ENCODE measurements at regions not wholly inside any gene's neighbourhood (a gene's known extent, or its start where the extent isn't known, plus 50 kb on each side); places are given as distances from the start of the nearest gene placed in this dataset.
"Not testable (repeated sequence)": the region's sequence is repeated elsewhere in the genome, so short reads cannot be mapped to it uniquely, and the experiment has no call there.

GRCh38 chr2:180238729-180239128 is 231.6 kb upstream of the CWC22 start:
- DNase-seq = no peak
- no peak for ATAC-seq
- intact Hi-C loops (cut with DNase I, micrococcal nuclease) = no loop called here

GRCh38 chr2:180236061-180236460 is 229.0 kb upstream of the CWC22 start:
- intact Hi-C loops (cut with DNase I, micrococcal nuclease); DNase-seq; ATAC-seq: not testable (repeated sequence)

- intact Hi-C loops (cut with DNase I, micrococcal nuclease); ATAC-seq; DNase-seq: not testable (repeated sequence)
These were observed 228.4 kb upstream of the CWC22 start for GRCh38 chr2:180235506-180235905.

DNA sequence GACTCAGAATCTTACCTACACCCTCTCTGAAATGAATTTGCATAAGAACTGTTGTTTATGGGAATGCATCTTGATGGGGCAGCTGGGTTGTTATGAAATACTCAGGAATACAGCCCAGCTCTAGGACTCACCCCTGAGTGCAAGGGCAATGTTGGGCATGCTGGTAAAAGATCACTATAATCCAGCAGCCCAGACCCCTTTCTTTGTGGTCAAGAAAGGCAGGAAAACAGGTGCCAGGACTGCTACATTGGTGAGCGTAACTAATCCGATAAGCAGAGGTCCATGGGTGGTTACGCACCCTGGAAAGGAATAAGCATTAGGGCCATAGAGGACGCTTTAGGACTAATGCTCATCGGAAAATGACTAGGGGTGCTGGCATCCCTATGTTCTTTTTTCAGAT is 227.9 kb upstream of the CWC22 start:
- intact Hi-C loops (cut with DNase I, micrococcal nuclease); DNase-seq; ATAC-seq: not testable (repeated sequence)

- DNase-seq (no peak), ATAC-seq (no peak)
- intact Hi-C loops (cut with DNase I, micrococcal nuclease) = no loop called here
These were observed 223.9 kb upstream of the CWC22 start for GRCh38 chr2:180231015-180231414.

GRCh38 chr2:180227461-180227860 is 220.4 kb upstream of the CWC22 start:
- DNase-seq (no peak), ATAC-seq (no peak)
- intact Hi-C loops (cut with DNase I, micrococcal nuclease) = no loop called here

GRCh38 chr2:180225118-180225517 is 218.0 kb upstream of the CWC22 start:
- intact Hi-C loops (cut with DNase I, micrococcal nuclease) = no loop called here
- ATAC-seq = no peak
- DNase-seq = no peak

- no peak for ATAC-seq
- DNase-seq = no peak
- intact Hi-C loops (cut with DNase I, micrococcal nuclease) = loop anchor here in 1 of 2 donors (2.0 kb wide), 1 partner anchor 56 kb away; no protein-coding TSS in a partner anchor
These were observed 215.5 kb upstream of the CWC22 start for GRCh38 chr2:180222644-180223043.

DNA sequence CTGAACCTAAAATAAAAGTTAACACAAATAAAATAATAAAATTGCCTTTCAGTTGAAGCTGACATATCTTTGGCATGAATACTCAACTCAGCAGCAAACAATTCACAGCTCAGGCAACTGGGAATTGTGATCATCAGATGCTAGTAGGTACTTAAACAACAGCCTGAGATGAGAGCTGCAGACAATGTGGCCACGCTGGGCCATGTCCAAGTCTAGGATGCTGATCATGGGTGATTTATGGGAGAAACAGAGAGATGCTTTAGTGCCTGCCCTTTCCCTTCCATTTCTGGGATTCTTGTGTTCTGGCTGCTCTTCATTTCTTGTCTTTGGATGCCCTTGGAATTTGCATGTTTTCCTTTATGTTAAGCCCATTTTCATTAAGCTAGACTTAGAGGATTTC is 212.4 kb upstream of the CWC22 start:
- DNase-seq = no peak
- no peak for ATAC-seq
- intact Hi-C loops (cut with DNase I, micrococcal nuclease) = no loop called here

GRCh38 chr2:180208841-180209240 is 201.7 kb upstream of the CWC22 start:
- intact Hi-C loops (cut with DNase I, micrococcal nuclease) = no loop called here
- no peak for ATAC-seq
- no peak for DNase-seq

DNA sequence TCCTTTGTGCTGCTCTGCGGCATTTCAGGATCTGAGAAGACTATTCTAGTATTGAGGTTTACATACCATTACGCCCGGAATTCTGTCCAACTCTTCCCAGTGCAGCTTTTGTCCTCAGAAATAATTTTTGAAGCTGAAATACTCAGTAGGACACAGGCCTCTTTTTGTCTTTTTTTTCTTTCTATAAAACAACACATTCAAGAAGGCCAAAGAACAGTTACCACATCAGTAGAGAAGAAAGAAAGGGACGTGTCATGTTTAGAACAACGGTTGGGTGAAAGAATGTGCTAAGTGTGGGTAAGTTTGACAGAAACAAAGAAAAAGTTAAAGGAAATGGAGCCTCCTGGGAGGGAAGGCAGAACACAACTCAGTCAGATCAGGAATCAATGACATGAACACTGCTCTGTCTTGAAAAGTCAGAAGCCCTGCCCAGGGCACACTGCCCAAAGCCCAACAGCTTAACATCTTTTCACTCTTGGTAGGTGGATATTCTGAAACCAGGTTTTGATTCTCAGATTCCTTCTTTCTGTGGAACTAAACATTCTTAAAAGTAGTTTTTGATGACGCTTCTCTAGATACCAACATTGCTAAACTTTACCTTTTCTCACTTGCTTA is 198.6 kb upstream of the CWC22 start:
- DNase-seq = no peak
- intact Hi-C loops (cut with DNase I, micrococcal nuclease) = no loop called here
- no peak for ATAC-seq

DNA sequence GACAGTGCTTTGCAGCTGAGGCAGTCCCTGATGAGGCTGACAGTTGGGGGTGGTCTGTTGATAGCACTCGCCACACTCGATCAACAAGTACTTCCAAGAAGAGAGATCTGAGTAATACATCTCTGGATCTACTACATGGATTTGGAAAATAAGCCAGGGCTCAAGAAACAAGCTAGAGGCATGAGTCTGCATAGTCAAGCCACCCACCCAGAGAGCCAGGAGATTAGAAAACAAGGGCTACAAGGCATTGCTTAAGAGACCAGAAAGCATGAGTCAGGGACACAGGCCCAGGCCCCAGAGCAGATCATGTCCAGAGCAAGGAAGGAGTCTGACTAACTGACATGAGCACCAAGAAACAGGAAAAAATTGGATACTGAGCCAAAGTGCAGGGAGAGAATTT is 196.9 kb upstream of the CWC22 start:
- ATAC-seq (no peak), DNase-seq (peak in 1 of 2 donors; percentile 4)
- intact Hi-C loops (cut with DNase I, micrococcal nuclease) = no loop called here

DNA sequence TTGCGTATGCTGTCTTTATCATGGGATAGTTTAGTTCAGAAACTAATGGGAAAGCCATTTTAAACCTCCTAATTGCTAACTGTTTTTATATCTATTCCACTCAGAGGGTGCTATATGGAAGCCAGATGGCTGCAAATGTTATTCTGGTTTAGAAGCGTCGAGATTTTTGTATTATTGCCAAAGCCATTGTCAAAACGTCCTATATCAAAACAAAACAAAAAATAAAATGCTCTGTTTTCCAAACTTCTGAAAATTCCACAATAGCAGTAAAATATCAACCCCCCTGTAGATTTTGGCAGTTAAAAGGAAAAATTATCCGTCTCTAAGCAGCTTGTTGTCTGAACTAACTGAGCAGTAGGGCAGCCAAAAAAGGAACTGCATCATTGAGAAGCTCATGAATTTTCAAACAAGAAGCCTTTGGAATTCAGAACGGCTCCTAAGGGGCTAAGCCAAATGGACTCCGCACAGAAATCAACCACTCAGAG is 195.4 kb upstream of the CWC22 start:
- intact Hi-C loops (cut with DNase I, micrococcal nuclease) = no loop called here
- ATAC-seq = no peak
- no peak for DNase-seq

- ATAC-seq (no peak), DNase-seq (no peak)
- intact Hi-C loops (cut with DNase I, micrococcal nuclease) = no loop called here
These were observed 189.4 kb upstream of the CWC22 start for GRCh38 chr2:180196419-180196977.

DNA sequence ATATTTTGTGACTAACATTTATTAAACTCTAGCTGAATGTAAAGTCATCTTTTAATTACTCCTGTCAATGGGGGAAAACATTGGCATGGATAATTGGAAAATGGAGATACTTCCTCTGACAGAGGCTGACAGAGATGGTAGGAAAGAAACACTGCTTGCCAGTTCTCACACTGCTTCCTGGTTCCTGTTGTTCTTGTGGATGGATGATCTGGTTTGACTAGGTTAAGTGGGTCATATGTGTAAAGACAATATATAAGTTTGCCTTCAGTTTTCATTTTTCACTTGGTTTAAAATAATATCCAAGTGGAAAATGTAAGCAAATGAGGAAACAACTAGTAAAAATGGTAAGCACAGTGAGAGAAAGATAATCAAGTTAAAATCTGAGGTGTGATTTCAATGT is 188.8 kb upstream of the CWC22 start:
- intact Hi-C loops (cut with DNase I, micrococcal nuclease) = no loop called here
- no peak for DNase-seq
- ATAC-seq = no peak

- ATAC-seq (no peak), DNase-seq (no peak)
- intact Hi-C loops (cut with DNase I, micrococcal nuclease) = no loop called here
These were observed 184.5 kb upstream of the CWC22 start for GRCh38 chr2:180191432-180192124.

DNA sequence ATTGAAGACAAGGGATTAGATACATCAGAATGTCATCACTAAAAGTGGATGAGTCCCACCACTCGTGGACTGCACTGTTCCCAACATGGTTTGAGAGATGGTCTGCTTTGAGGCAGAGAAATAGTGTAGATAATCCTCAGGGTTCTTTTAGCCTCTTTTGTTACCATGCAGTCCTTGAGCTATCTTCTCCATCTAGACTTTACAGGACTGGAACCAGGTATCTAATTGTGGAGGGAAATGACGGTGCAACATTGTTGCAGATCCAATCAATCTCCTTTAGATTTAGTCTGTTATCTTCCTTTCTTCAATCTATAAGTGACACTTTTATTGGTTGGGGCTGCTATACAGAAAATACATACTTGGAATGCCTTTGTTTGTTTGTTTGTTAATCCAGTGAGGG is 183.8 kb upstream of the CWC22 start:
- DNase-seq (no peak), ATAC-seq (no peak)
- intact Hi-C loops (cut with DNase I, micrococcal nuclease) = no loop called here

DNA sequence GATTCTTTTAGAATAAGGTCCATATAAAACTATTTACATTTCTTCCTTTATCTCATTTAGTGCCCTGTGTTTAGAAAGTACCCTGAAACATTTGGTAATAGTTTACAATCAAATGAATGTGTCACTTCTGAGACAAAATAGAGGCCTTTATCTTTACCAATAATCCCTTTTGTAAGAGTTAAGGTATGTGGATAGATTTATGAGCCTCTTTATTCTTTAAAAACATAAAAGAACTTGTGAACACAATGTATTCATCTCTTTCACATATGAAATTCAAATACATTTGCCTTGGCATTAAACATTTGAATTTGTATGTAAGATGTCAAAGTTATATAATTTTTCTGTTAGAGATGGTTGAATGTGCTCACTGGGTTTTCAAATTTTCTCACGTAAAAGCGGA is 180.5 kb upstream of the CWC22 start:
- intact Hi-C loops (cut with DNase I, micrococcal nuclease) = no loop called here
- DNase-seq = no peak
- no peak for ATAC-seq

GRCh38 chr2:180184506-180184905 is 177.4 kb upstream of the CWC22 start:
- ATAC-seq (no peak), DNase-seq (no peak)
- intact Hi-C loops (cut with DNase I, micrococcal nuclease) = no loop called here

DNA sequence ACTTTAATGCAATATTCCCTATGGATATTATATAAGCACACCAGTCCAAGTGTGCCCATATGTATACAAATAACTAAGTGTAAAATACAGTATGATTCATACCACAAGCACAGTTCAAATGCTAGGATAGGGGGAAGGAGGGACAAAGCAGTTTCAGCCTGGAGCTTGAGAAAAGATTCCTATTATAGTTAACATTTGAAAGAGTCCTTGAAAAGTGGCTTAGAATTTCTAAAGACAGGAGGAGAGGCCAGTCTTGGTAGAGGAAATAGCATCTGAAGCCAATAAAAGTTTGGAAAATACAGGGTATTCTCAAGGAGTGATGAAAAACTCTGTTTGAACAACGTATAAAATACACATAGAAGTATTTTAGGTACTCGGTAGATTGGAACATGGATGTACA is 173.4 kb upstream of the CWC22 start:
- DNase-seq (no peak), ATAC-seq (no peak)
- intact Hi-C loops (cut with DNase I, micrococcal nuclease) = no loop called here
